MCF 10A (cell line): ENCODE measurements at regions not wholly inside any gene's neighbourhood (a gene's known extent, or its start where the extent isn't known, plus 50 kb on each side); places are given as distances from the start of the nearest gene placed in this dataset.

Experiments used
- BruUV-seq: library from RNA; stranded (reverse); fragments of 400-500 nt; replicated peaks from 2 replicates; lab custom pipeline; 2021; lab: Mats Ljungman, UMichigan
- CTCF ChIA-PET: fragments of 300-600 bp; sonication (Branson Sonifier 250); formaldehyde crosslinking; extraction: SDS; loops from one replicate; lab custom pipeline; 2021; ENCODE audit warnings: antibody characterized with exemption, inconsistent platforms; lab: Yijun Ruan, JAX
- POLR2A ChIA-PET: fragments of 300-600, 350-650 bp; sonication (Branson Sonifier 250); formaldehyde crosslinking; extraction: SDS; loops from one replicate; lab custom pipeline; 2020; ENCODE audit warnings: antibody characterized with exemption, inconsistent platforms; lab: Yijun Ruan, JAX
- DNase-seq: peaks from one replicate; pipeline ENCODE4 v3.0.0-alpha.2; 2018; ENCODE audit not compliant: unreplicated experiment
- H3K27ac Mint-ChIP-seq: one replicate; pipeline ENCODE4 v1.8.0; 2022; ENCODE audit warnings: mild to moderate bottlenecking, low read depth, mixed read lengths; ENCODE audit not compliant: unreplicated experiment
- H3K27me3 Mint-ChIP-seq: one replicate; pipeline ENCODE4 v1.8.0; 2022; ENCODE audit warnings: mixed read lengths; ENCODE audit not compliant: insufficient read depth, unreplicated experiment
- H3K36me3 Mint-ChIP-seq: one replicate; pipeline ENCODE4 v1.8.0; 2022; ENCODE audit warnings: mild to moderate bottlenecking, moderate library complexity, mixed read lengths; ENCODE audit not compliant: insufficient read depth, unreplicated experiment
- H3K4me1 Mint-ChIP-seq: one replicate; pipeline ENCODE4 v1.8.0; 2022; ENCODE audit warnings: mixed read lengths; ENCODE audit not compliant: insufficient read depth, unreplicated experiment
- H3K4me3 Mint-ChIP-seq: one replicate; pipeline ENCODE4 v1.8.0; 2022; ENCODE audit warnings: mild to moderate bottlenecking, moderate library complexity, mixed read lengths; ENCODE audit not compliant: unreplicated experiment
- H3K9me3 Mint-ChIP-seq: one replicate; pipeline ENCODE4 v1.8.0; 2022; ENCODE audit warnings: mixed read lengths; ENCODE audit not compliant: unreplicated experiment
- intact Hi-C: fragments of 100-400 bp; cut with micrococcal nuclease; formaldehyde crosslinking; loops from 2 replicates; pipeline ENCODE4 v1.14.1; 2022
- TF ChIP-seq, protein P1 (sequence below): fragments of 200-600 bp; IDR thresholded peaks from one replicate; pipeline ENCODE4 v1.8.0; 2022; ENCODE audit warnings: antibody characterized with exemption, mild to moderate bottlenecking; ENCODE audit not compliant: unreplicated experiment

DNA sequence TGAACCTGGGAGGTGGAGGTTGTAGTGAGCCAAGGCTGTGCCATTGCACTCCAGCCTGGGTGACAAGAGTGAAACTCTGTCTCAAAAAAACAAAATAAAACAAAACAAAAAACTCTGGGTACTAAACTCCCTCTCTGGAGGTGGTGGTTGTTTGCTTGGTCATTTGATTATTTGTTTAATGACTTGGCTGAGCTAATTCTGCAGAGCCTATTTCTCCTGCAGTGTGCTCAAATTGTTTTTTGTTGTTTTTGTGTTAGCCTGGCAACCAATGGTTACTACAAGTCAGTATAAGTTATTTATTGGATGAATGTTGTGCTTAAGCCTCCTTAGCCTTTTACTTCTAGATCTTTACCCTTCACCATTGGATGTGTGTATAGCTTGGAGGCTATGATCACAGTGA, 387.5 kb downstream of the ADCYAP1 start:
- Mint-ChIP-seq H3K4me1 (no peaks in the 10 kb centered on the region), H3K4me3 (no peak overlapping the region), H3K36me3 (no peaks in the 10 kb centered on the region), H3K27me3 (no peaks in the 10 kb centered on the region), H3K27ac (no peak overlapping the region), H3K9me3 (peaks cover 21% of the 10 kb centered on the region)
- CTCF ChIA-PET: no interaction called here
- BruUV-seq: no TSS peak
- intact Hi-C loops: no loop called here
- TF ChIP-seq, protein P1, sequence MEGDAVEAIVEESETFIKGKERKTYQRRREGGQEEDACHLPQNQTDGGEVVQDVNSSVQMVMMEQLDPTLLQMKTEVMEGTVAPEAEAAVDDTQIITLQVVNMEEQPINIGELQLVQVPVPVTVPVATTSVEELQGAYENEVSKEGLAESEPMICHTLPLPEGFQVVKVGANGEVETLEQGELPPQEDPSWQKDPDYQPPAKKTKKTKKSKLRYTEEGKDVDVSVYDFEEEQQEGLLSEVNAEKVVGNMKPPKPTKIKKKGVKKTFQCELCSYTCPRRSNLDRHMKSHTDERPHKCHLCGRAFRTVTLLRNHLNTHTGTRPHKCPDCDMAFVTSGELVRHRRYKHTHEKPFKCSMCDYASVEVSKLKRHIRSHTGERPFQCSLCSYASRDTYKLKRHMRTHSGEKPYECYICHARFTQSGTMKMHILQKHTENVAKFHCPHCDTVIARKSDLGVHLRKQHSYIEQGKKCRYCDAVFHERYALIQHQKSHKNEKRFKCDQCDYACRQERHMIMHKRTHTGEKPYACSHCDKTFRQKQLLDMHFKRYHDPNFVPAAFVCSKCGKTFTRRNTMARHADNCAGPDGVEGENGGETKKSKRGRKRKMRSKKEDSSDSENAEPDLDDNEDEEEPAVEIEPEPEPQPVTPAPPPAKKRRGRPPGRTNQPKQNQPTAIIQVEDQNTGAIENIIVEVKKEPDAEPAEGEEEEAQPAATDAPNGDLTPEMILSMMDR: no peak
- POLR2A ChIA-PET: no interaction called here
- no peak for DNase-seq

DNA sequence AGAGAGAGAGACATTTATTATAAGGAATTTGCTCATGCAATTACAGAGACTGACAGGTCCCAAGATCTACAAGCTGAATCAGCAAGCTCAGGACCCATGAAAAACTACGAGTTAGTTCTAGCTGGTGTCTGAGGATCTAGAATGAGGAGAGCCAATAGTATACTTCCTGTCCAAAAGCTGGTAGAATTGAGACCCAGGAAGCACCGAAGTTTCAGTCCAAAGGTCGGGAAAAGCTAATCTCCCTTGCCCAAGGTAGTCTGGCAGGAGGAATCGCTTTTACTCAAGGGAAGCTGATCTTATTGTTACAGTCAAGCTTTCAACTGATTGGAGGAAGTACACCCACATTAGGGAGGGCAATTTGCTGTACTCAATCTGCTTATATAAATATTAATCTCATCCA, 389.6 kb downstream of the ADCYAP1 start:
- no peak for DNase-seq
- TF ChIP-seq, protein P1: no peak
- H3K27me3 Mint-ChIP-seq: no peaks in the 10 kb centered on the region
- no peak overlapping the region for H3K27ac Mint-ChIP-seq
- no peaks in the 10 kb centered on the region for H3K4me1 Mint-ChIP-seq
- BruUV-seq: no TSS peak
- ChIA-PET POLR2A (no interaction called here), CTCF (no interaction called here)
- H3K36me3 Mint-ChIP-seq: no peaks in the 10 kb centered on the region
- no peak overlapping the region for H3K4me3 Mint-ChIP-seq
- H3K9me3 Mint-ChIP-seq: peaks cover 22% of the 10 kb centered on the region
- intact Hi-C loops: no loop called here

DNA sequence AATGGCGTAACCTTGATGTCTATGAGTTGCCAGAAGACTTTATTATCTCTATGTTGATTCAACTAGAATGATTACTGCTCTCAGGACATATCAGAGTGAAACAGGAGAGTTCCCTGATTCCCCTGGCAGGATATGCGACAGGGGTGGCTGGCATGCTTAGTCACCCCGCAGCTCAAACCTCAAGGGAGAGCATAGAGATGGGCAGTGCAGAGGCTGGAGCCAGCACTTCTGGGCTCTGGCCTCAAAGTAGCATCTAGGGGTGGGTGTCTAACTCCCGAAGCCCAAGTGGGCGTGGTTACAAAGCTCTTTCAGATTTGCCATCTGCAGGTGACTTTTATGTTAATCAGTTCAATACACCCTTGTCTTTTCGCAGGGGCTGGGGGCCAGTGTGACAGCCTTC, 391.6 kb downstream of the ADCYAP1 start:
- H3K36me3 Mint-ChIP-seq: no peaks in the 10 kb centered on the region
- BruUV-seq: no TSS peak
- POLR2A ChIA-PET: no interaction called here
- no peak overlapping the region for H3K4me3 Mint-ChIP-seq
- no peak for DNase-seq
- intact Hi-C loops: no loop called here
- TF ChIP-seq, protein P1: no peak
- H3K27me3 Mint-ChIP-seq: no peaks in the 10 kb centered on the region
- H3K9me3 Mint-ChIP-seq: peaks cover 22% of the 10 kb centered on the region
- no peak overlapping the region for H3K27ac Mint-ChIP-seq
- H3K4me1 Mint-ChIP-seq: no peaks in the 10 kb centered on the region
- CTCF ChIA-PET: interaction anchor here (0.8 kb wide), 1 partner anchor 169 kb away, joined by 3 read pairs; no protein-coding TSS in a partner anchor

DNA sequence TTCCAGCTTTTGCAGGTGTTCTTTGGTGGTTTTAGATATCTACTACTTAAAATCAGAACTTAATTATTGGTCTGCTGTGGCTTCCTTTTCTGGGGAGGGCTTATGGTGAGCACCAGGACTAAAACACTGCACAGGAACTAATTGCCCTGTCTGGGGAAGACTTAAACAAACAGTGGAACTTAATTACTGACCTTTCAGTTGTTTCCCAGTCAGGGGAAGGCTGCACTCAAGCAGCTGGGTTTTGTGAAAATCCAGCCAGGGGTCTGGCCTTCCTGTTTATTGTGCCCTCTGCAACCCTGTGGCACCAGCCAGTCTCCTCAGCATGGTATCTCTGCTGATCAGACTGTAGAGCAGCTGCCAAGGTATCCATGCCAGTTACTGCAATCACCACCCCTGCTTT, 398.2 kb downstream of the ADCYAP1 start:
- TF ChIP-seq, protein P1: no peak
- ChIA-PET POLR2A (no interaction called here), CTCF (no interaction called here)
- no peak for DNase-seq
- no TSS peak for BruUV-seq
- Mint-ChIP-seq H3K36me3 (no peaks in the 10 kb centered on the region), H3K4me3 (no peak overlapping the region), H3K9me3 (peaks cover 9% of the 10 kb centered on the region), H3K27ac (no peak overlapping the region), H3K27me3 (no peaks in the 10 kb centered on the region), H3K4me1 (no peaks in the 10 kb centered on the region)
- intact Hi-C loops: no loop called here
